ENCODE measurements at regions not wholly inside any gene's neighbourhood (a gene's known extent, or its start where the extent isn't known, plus 50 kb on each side); places are given as distances from the start of the nearest gene placed in this dataset.

GRCh38 chr18:8468921-8469335 lies 140.3 kb upstream of the RAB12 start:
- CTCF ChIA-PET = interaction anchor here (1.1 to 5.1 kb wide), 6 partner anchors 10 to 1247 kb away, joined by 3 to 40 read pairs (median 4); no protein-coding TSS in a partner anchor
- Histone ChIP-seq H3K36me3 (ENCODE audit: control insufficient read depth in 2 of 2, extremely low read depth in 1 of 2, insufficient read depth in 2 of 2, low read length in 2 of 2) (no peaks in the 10 kb centered on the region), H3K4me3 (replicated peaks in 1 of 3; ENCODE audit: insufficient read depth in 1 of 3, low read depth in 1 of 3, low read length in 3 of 3) (no peak overlapping the region), H3K27ac (ENCODE audit: insufficient read depth, low read depth, low read length) (no peak overlapping the region), H2AFZ (ENCODE audit: low read depth, low read length) (no peak overlapping the region), H3K4me2 (ENCODE audit: insufficient read depth, low read length) (peak overlapping the region; percentile 10), H3K27me3 (ENCODE audit: control insufficient read depth in 2 of 2, insufficient read depth in 2 of 2, low read length in 2 of 2) (no peaks in the 10 kb centered on the region), H3K79me2 (ENCODE audit: control insufficient read depth, insufficient read depth, low read length) (no peaks in the 10 kb centered on the region), H3K9me1 (replicated peaks; ENCODE audit: control insufficient read depth, extremely low read depth, insufficient read depth, low read length) (no peaks in the 10 kb centered on the region), H3K9me3 (replicated peaks; ENCODE audit: control insufficient read depth, insufficient read depth, low read length) (no peaks in the 10 kb centered on the region), H3K9ac (replicated peaks; ENCODE audit: extremely low read depth, insufficient read depth, low read length) (no peak overlapping the region), H4K20me1 (replicated peaks; ENCODE audit: control insufficient read depth, extremely low read depth, insufficient read depth, low read length) (no peaks in the 10 kb centered on the region), H3K4me1 (ENCODE audit: control insufficient read depth, extremely low read depth, insufficient read depth, low read length) (peaks cover 13% of the 10 kb centered on the region)
- TF ChIP-seq JUN (IDR thresholded peaks at IDR 0.05; ENCODE audit: borderline replicate concordance, insufficient read depth, insufficient read length, low read depth) (no peak), CTCF (IDR thresholded peaks at IDR 0.05; ENCODE audit: extremely low read depth in 1 of 2, insufficient read depth in 1 of 2, low read depth in 1 of 2, low read length in 2 of 2) (no peak), FOS (IDR thresholded peaks at IDR 0.05; ENCODE audit: borderline replicate concordance, insufficient read depth, low read length) (peak; percentile 78), POLR2A (IDR thresholded peaks at IDR 0.05; ENCODE audit: low read depth, low read length) (no peak)
- BruUV-seq (replicated peaks) = no TSS peak
- POLR2A ChIA-PET = no interaction called here
- FAIRE-seq (no peak), DNase-seq (ENCODE audit: low read depth, low spot score) (peak; percentile 51)
- dilution Hi-C loops (cut with MboI; ENCODE audit: extremely low pct_ligation_motif_present, low sequenced_read_pairs) (no loop called here), intact Hi-C loops (cut with micrococcal nuclease) (no loop called here)

- H3K9me3 ChIP-seq (replicated peaks; ENCODE audit: control insufficient read depth, insufficient read depth, low read length) = no peaks in the 10 kb centered on the region
- no TSS peak for BruUV-seq (replicated peaks)
- H3K4me3 ChIP-seq (replicated peaks in 1 of 3; ENCODE audit: insufficient read depth in 1 of 3, low read depth in 1 of 3, low read length in 3 of 3) = no peak overlapping the region
- intact Hi-C loops (cut with micrococcal nuclease) (no loop called here), dilution Hi-C loops (cut with MboI; ENCODE audit: extremely low pct_ligation_motif_present, low sequenced_read_pairs) (no loop called here)
- H3K9me1 ChIP-seq (replicated peaks; ENCODE audit: control insufficient read depth, extremely low read depth, insufficient read depth, low read length) = no peaks in the 10 kb centered on the region
- H3K36me3 ChIP-seq (ENCODE audit: control insufficient read depth in 2 of 2, extremely low read depth in 1 of 2, insufficient read depth in 2 of 2, low read length in 2 of 2) = no peaks in the 10 kb centered on the region
- TF ChIP-seq MYC (IDR thresholded peaks at IDR 0.05; ENCODE audit: low read depth, low read length) (no peak), JUN (IDR thresholded peaks at IDR 0.05; ENCODE audit: borderline replicate concordance, insufficient read depth, insufficient read length, low read depth) (no peak), MAX (IDR thresholded peaks at IDR 0.05; ENCODE audit: insufficient read depth, insufficient read length) (no peak), CTCF (IDR thresholded peaks at IDR 0.05; ENCODE audit: extremely low read depth in 1 of 2, insufficient read depth in 1 of 2, low read depth in 1 of 2, low read length in 2 of 2) (no peak), FOS (IDR thresholded peaks at IDR 0.05; ENCODE audit: borderline replicate concordance, insufficient read depth, low read length) (no peak), GATA2 (IDR thresholded peaks at IDR 0.05; ENCODE audit: insufficient read depth, insufficient read length, low read depth, low read length) (no peak), POLR2AphosphoS5 (IDR thresholded peaks at IDR 0.05; ENCODE audit: insufficient read depth, low read depth, low read length) (no peak), EZH2 (IDR thresholded peaks at IDR 0.05; ENCODE audit: borderline replicate concordance, low read depth, low read length, severe bottlenecking) (no peak), POLR2A (IDR thresholded peaks at IDR 0.05; ENCODE audit: low read depth, low read length) (no peak)
- DNase-seq (ENCODE audit: low read depth, low spot score) (no peak), FAIRE-seq (no peak)
- no peaks in the 10 kb centered on the region for H4K20me1 ChIP-seq (replicated peaks; ENCODE audit: control insufficient read depth, extremely low read depth, insufficient read depth, low read length)
- CTCF ChIA-PET = interaction anchor here (1.2 to 5.1 kb wide), 6 partner anchors 10 to 1197 kb away, joined by 3 to 40 read pairs (median 4); no protein-coding TSS in a partner anchor
- POLR2A ChIA-PET = no interaction called here
- peaks cover 13% of the 10 kb centered on the region for H3K4me1 ChIP-seq (ENCODE audit: control insufficient read depth, extremely low read depth, insufficient read depth, low read length)
- H3K9ac ChIP-seq (replicated peaks; ENCODE audit: extremely low read depth, insufficient read depth, low read length) = no peak overlapping the region
- H2AFZ ChIP-seq (ENCODE audit: low read depth, low read length) = no peak overlapping the region
- no peaks in the 10 kb centered on the region for H3K79me2 ChIP-seq (ENCODE audit: control insufficient read depth, insufficient read depth, low read length)
- H3K4me2 ChIP-seq (ENCODE audit: insufficient read depth, low read length) = no peak overlapping the region
- no peak overlapping the region for H3K27ac ChIP-seq (ENCODE audit: insufficient read depth, low read depth, low read length)
- H3K27me3 ChIP-seq (ENCODE audit: control insufficient read depth in 2 of 2, insufficient read depth in 2 of 2, low read length in 2 of 2) = no peaks in the 10 kb centered on the region
These were observed 139.6 kb upstream of the RAB12 start for GRCh38 chr18:8469544-8470130.
